Fibroblast of lung (primary cell): ENCODE measurements at regions not wholly inside any gene's neighbourhood (a gene's known extent, or its start where the extent isn't known, plus 50 kb on each side); places are given as distances from the start of the nearest gene placed in this dataset.

Experiments used
- DNase-seq, 2 donors: peaks; one replicate each; pipeline versions ENCODE4 v3.0.0 to v3.0.0-alpha.2; 2010; ENCODE audit warnings: low read depth in 2 of 2
- H2AFZ ChIP-seq: 2 replicates; pipeline ENCODE4 v1.5.1; 2012; ENCODE audit warnings: low read length, control low read depth, inconsistent platforms
- H3K27ac ChIP-seq: 2 replicates; pipeline ENCODE4 v1.5.1; 2011; ENCODE audit warnings: low read length, control low read depth; ENCODE audit not compliant: insufficient read depth
- H3K27me3 ChIP-seq: 2 replicates; pipeline ENCODE4 v1.5.1; 2011; ENCODE audit warnings: mild to moderate bottlenecking, low read length; ENCODE audit not compliant: control insufficient read depth, insufficient read depth
- H3K36me3 ChIP-seq: 2 replicates; pipeline ENCODE4 v1.5.1; 2011; ENCODE audit warnings: low read length; ENCODE audit not compliant: control insufficient read depth, insufficient read depth
- H3K4me1 ChIP-seq: 2 replicates; pipeline ENCODE4 v1.5.1; 2011; ENCODE audit warnings: low read length; ENCODE audit not compliant: control insufficient read depth, insufficient read depth; ENCODE audit errors: extremely low read depth
- H3K4me2 ChIP-seq: 2 replicates; pipeline ENCODE4 v1.5.1; 2011; ENCODE audit warnings: low read length, control low read depth; ENCODE audit not compliant: insufficient read depth; ENCODE audit errors: extremely low read depth
- H3K4me3 ChIP-seq, 4 experiments: fragments of 200-600 bp in 1 of 4; sonication (generic) in 1 of 4; replicated peaks in 1 of 4; 2 replicates each; pipeline ENCODE4 v1.5.1; 2011 to 2016; ENCODE audit warnings: low read length in 4 of 4, low read depth in 3 of 4, mild to moderate bottlenecking in 3 of 4, control low read depth in 2 of 4, inconsistent platforms in 1 of 4, mixed read lengths in 1 of 4; ENCODE audit not compliant: insufficient read depth in 1 of 4; ENCODE audit errors: control extremely low read depth in 1 of 4
- H3K79me2 ChIP-seq: 2 replicates; pipeline ENCODE4 v1.5.1; 2012; ENCODE audit warnings: mild to moderate bottlenecking, low read length, inconsistent platforms; ENCODE audit not compliant: control insufficient read depth, insufficient read depth
- H3K9ac ChIP-seq: 2 replicates; pipeline ENCODE4 v1.5.1; 2011; ENCODE audit warnings: mild to moderate bottlenecking, low read length, control low read depth; ENCODE audit not compliant: insufficient read depth
- H3K9me3 ChIP-seq: 2 replicates; pipeline ENCODE4 v1.5.1; 2012; ENCODE audit warnings: low read depth, low read length; ENCODE audit not compliant: control insufficient read depth, insufficient read depth
- H4K20me1 ChIP-seq: 2 replicates; pipeline ENCODE4 v1.5.1; 2011; ENCODE audit warnings: low read length; ENCODE audit not compliant: control insufficient read depth, insufficient read depth; ENCODE audit errors: extremely low read depth
- CTCF ChIP-seq, 2 donors: IDR thresholded peaks in 1 of 2; conservative IDR thresholded peaks in 1 of 2; 1 replicate in 1 of 2; 2 replicates in 1 of 2; pipeline ENCODE4 v1.5.1; 2011 to 2012; ENCODE audit warnings: low read length in 2 of 2, control low read depth in 1 of 2, inconsistent platforms in 1 of 2, low read depth in 1 of 2, mild to moderate bottlenecking in 1 of 2
- EZH2 ChIP-seq: IDR thresholded peaks from 2 replicates; pipeline ENCODE4 v1.5.1; 2012; ENCODE audit warnings: low read length, control low read depth, mild to moderate bottlenecking; ENCODE audit errors: missing control alignments

- no peaks in the 10 kb centered on the region for H3K4me1 ChIP-seq
- no peaks in the 10 kb centered on the region for H3K79me2 ChIP-seq
- H3K4me2 ChIP-seq, result no peak overlapping the region
- no peak overlapping the region for H3K27ac ChIP-seq
- no peak overlapping the region for H3K4me3 ChIP-seq
- H3K36me3 ChIP-seq, result no peaks in the 10 kb centered on the region
- no peak overlapping the region for H3K9ac ChIP-seq
- H3K27me3 ChIP-seq, result no peaks in the 10 kb centered on the region
- no peaks in the 10 kb centered on the region for H4K20me1 ChIP-seq
- TF ChIP-seq CTCF (conservative IDR thresholded peaks at IDR 0.05 in 1 of 2, IDR thresholded peaks at IDR 0.05 in 1 of 2; ENCODE audit: low read depth in 1 of 2, low read length in 2 of 2) (no peak), EZH2 (no peak)
- no peak for DNase-seq
- H2AFZ ChIP-seq, result no peak overlapping the region
- no peaks in the 10 kb centered on the region for H3K9me3 ChIP-seq
Observed at GRCh38 chr2:4635289-4635688, 931.9 kb downstream of the DCDC2C start.

- Histone ChIP-seq H3K79me2 (no peaks in the 10 kb centered on the region), H3K27me3 (no peaks in the 10 kb centered on the region), H2AFZ (no peak overlapping the region), H3K27ac (no peak overlapping the region), H3K9me3 (no peaks in the 10 kb centered on the region), H4K20me1 (no peaks in the 10 kb centered on the region), H3K9ac (no peak overlapping the region), H3K4me1 (no peaks in the 10 kb centered on the region), H3K4me3 (no peak overlapping the region), H3K4me2 (no peak overlapping the region), H3K36me3 (no peaks in the 10 kb centered on the region)
- TF ChIP-seq EZH2 (no peak), CTCF (conservative IDR thresholded peaks at IDR 0.05 in 1 of 2, IDR thresholded peaks at IDR 0.05 in 1 of 2; ENCODE audit: low read depth in 1 of 2, low read length in 2 of 2) (no peak)
- DNase-seq, result no peak
Observed at GRCh38 chr2:4653991-4654390, 950.6 kb downstream of the DCDC2C start.

GRCh38 chr2:4656326-4656725 is 953.0 kb downstream of the DCDC2C start:
- Histone ChIP-seq H3K4me1 (no peaks in the 10 kb centered on the region), H2AFZ (no peak overlapping the region), H3K27ac (no peak overlapping the region), H3K9ac (no peak overlapping the region), H3K4me2 (no peak overlapping the region), H3K36me3 (no peaks in the 10 kb centered on the region), H3K27me3 (no peaks in the 10 kb centered on the region), H3K4me3 (no peak overlapping the region), H4K20me1 (no peaks in the 10 kb centered on the region), H3K79me2 (no peaks in the 10 kb centered on the region), H3K9me3 (no peaks in the 10 kb centered on the region)
- no peak for TF ChIP-seq EZH2
- TF ChIP-seq CTCF (conservative IDR thresholded peaks at IDR 0.05 in 1 of 2, IDR thresholded peaks at IDR 0.05 in 1 of 2; ENCODE audit: low read depth in 1 of 2, low read length in 2 of 2), result no peak
- no peak for DNase-seq
